ENCODE measurements at regions not wholly inside any gene's neighbourhood (a gene's known extent, or its start where the extent isn't known, plus 50 kb on each side); places are given as distances from the start of the nearest gene placed in this dataset.

GRCh38 chr10:63766745-63767137, 245.5 kb downstream of the REEP3 start:
- TF ChIP-seq CSDC2 (CRISPR knock-in tag; IDR thresholded peaks at IDR 0.05) (no peak), CREB5 (CRISPR knock-in tag; IDR thresholded peaks at IDR 0.05; ENCODE audit: low read depth) (no peak), GLIS3 (CRISPR knock-in tag; IDR thresholded peaks at IDR 0.05) (no peak), ZFP30 (CRISPR knock-in tag; IDR thresholded peaks at IDR 0.05) (no peak), TOX (CRISPR knock-in tag; IDR thresholded peaks at IDR 0.05; ENCODE audit: borderline replicate concordance) (no peak), ARNTL (CRISPR knock-in tag; IDR thresholded peaks at IDR 0.05; ENCODE audit: borderline replicate concordance, low read depth) (no peak), POU6F1 (CRISPR knock-in tag; IDR thresholded peaks at IDR 0.05; ENCODE audit: borderline replicate concordance, low read depth) (no peak), CSRNP3 (CRISPR knock-in tag; IDR thresholded peaks at IDR 0.05) (no peak), PATZ1 (CRISPR knock-in tag; IDR thresholded peaks at IDR 0.05; ENCODE audit: borderline replicate concordance) (no peak), ESRRG (CRISPR knock-in tag; IDR thresholded peaks at IDR 0.05) (no peak), OSR1 (CRISPR knock-in tag; IDR thresholded peaks at IDR 0.05) (no peak), PPARA (CRISPR knock-in tag; IDR thresholded peaks at IDR 0.05; ENCODE audit: borderline replicate concordance) (no peak)
